ENCODE measurements at regions not wholly inside any gene's neighbourhood (a gene's known extent, or its start where the extent isn't known, plus 50 kb on each side); places are given as distances from the start of the nearest gene placed in this dataset.

DNA sequence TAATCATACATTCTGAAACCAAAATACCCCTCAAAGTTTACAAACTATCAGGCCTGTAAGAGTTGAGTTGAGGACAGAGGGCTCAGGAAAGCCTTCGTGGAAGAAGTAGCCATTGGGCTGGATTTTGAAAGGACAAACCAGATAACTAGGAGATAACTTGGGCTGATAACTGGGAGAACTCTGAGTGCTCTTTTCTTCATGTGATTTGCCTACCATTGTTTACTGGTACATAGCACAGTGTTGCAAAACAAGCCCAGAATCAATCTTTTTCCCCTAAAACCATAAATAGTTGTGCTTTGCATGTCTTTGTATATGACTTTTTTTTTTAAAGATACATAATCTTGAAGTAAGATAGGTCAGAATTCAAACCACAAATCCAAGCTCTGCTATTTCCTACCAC is 106.7 kb upstream of the ITGB1 start:
- TF ChIP-seq GATA2 (IDR thresholded peaks at IDR 0.05; ENCODE audit: low read depth, low read length) (no peak), GATA3 (IDR thresholded peaks at IDR 0.05; ENCODE audit: low read depth, low read length) (no peak)

Measured in SH-SY5Y (cell line).